ENCODE measurements at regions not wholly inside any gene's neighbourhood (a gene's known extent, or its start where the extent isn't known, plus 50 kb on each side); places are given as distances from the start of the nearest gene placed in this dataset.

DNA sequence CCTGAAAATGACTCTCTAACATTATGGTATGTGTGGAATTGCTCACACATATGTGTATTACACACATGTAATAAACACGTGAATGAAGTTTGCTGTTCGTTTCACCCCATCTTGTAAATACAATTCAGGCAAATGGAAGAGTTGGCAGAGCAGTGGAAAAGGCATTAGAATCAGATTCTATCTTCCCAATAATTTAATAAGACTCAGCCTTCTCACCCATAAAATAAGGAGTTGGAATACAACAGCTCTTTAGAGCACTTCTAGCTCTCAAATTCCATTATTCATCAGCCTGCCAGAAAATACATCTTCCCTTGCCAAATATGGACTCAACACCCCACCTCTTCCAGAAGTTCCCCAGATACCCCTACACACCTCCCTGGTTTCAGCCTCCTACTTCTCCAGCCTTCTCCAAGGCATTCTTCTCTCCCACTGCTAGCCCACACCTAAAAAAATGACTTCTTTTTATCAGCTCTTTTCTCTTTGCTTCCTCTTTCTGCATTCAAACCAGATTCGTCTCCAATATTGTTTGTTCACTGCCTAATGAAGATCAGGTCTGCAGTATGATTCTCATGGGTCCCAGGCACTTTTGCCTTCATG, 66.2 kb upstream of the DYRK2 start:
- H3K27ac ChIP-seq (ENCODE audit: low read depth, low read length), result no peak overlapping the region
- TF ChIP-seq EZH2phosphoT487 (conservative IDR thresholded peaks at IDR 0.05; ENCODE audit: low read length), result no peak
- TF ChIP-seq, protein P1, sequence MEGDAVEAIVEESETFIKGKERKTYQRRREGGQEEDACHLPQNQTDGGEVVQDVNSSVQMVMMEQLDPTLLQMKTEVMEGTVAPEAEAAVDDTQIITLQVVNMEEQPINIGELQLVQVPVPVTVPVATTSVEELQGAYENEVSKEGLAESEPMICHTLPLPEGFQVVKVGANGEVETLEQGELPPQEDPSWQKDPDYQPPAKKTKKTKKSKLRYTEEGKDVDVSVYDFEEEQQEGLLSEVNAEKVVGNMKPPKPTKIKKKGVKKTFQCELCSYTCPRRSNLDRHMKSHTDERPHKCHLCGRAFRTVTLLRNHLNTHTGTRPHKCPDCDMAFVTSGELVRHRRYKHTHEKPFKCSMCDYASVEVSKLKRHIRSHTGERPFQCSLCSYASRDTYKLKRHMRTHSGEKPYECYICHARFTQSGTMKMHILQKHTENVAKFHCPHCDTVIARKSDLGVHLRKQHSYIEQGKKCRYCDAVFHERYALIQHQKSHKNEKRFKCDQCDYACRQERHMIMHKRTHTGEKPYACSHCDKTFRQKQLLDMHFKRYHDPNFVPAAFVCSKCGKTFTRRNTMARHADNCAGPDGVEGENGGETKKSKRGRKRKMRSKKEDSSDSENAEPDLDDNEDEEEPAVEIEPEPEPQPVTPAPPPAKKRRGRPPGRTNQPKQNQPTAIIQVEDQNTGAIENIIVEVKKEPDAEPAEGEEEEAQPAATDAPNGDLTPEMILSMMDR (IDR thresholded peaks at IDR 0.05; ENCODE audit: insufficient read depth, low read length, poor library complexity, severe bottlenecking), result no peak
- no peaks in the 10 kb centered on the region for H3K79me2 ChIP-seq (ENCODE audit: insufficient read depth, low read length)
- no peaks in the 10 kb centered on the region for H4K20me1 ChIP-seq (ENCODE audit: low read depth, low read length)
- no peaks in the 10 kb centered on the region for H3K9me2 ChIP-seq (replicated peaks; ENCODE audit: insufficient read depth, low read length)
- no peak overlapping the region for H2AFZ ChIP-seq (ENCODE audit: low read depth, low read length, severe bottlenecking)
- no peaks in the 10 kb centered on the region for H3K9me3 ChIP-seq (ENCODE audit: insufficient read depth, low read length)
- H3K36me3 ChIP-seq (ENCODE audit: low read length), result no peaks in the 10 kb centered on the region
- H3K4me2 ChIP-seq (ENCODE audit: low read depth, low read length, poor library complexity, severe bottlenecking), result no peak overlapping the region
- no peaks in the 10 kb centered on the region for H3F3A ChIP-seq (ENCODE audit: insufficient read depth)
- H3K4me3 ChIP-seq (ENCODE audit: insufficient read depth, low read length, poor library complexity, severe bottlenecking), result no peak overlapping the region
- H3K9ac ChIP-seq (ENCODE audit: low read length), result no peak overlapping the region
- H3K27me3 ChIP-seq (ENCODE audit: low read length), result no peaks in the 10 kb centered on the region

DNA sequence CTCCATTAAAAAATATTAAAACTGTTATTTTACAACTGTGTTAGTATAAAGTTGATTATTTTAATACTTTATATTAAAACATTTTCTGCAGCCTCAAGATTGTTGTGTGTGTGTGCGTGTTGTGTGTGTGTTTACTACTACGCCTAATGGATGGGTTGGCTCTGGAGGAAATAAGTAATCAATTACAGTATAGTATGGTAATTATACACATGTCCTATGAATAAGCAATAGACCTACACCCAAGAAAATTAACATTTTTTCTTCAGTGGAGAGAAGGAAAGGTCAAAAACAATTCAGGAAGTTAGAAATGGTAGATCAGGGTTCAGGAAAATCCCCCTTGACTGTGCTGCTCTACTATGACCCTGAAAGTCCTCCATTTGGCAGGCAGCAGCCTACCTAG, 65.7 kb upstream of the DYRK2 start:
- no peaks in the 10 kb centered on the region for H3K9me3 ChIP-seq (ENCODE audit: insufficient read depth, low read length)
- H3K79me2 ChIP-seq (ENCODE audit: insufficient read depth, low read length), result no peaks in the 10 kb centered on the region
- no peaks in the 10 kb centered on the region for H3K36me3 ChIP-seq (ENCODE audit: low read length)
- no peaks in the 10 kb centered on the region for H3K9me2 ChIP-seq (replicated peaks; ENCODE audit: insufficient read depth, low read length)
- H3K9ac ChIP-seq (ENCODE audit: low read length), result no peak overlapping the region
- H3K27ac ChIP-seq (ENCODE audit: low read depth, low read length), result no peak overlapping the region
- H4K20me1 ChIP-seq (ENCODE audit: low read depth, low read length), result no peaks in the 10 kb centered on the region
- H3K4me3 ChIP-seq (ENCODE audit: insufficient read depth, low read length, poor library complexity, severe bottlenecking), result no peak overlapping the region
- no peaks in the 10 kb centered on the region for H3F3A ChIP-seq (ENCODE audit: insufficient read depth)
- H2AFZ ChIP-seq (ENCODE audit: low read depth, low read length, severe bottlenecking), result no peak overlapping the region
- H3K4me2 ChIP-seq (ENCODE audit: low read depth, low read length, poor library complexity, severe bottlenecking), result no peak overlapping the region
- no peak for TF ChIP-seq EZH2phosphoT487 (conservative IDR thresholded peaks at IDR 0.05; ENCODE audit: low read length)
- TF ChIP-seq, protein P1 (IDR thresholded peaks at IDR 0.05; ENCODE audit: insufficient read depth, low read length, poor library complexity, severe bottlenecking), result no peak
- no peaks in the 10 kb centered on the region for H3K27me3 ChIP-seq (ENCODE audit: low read length)

DNA sequence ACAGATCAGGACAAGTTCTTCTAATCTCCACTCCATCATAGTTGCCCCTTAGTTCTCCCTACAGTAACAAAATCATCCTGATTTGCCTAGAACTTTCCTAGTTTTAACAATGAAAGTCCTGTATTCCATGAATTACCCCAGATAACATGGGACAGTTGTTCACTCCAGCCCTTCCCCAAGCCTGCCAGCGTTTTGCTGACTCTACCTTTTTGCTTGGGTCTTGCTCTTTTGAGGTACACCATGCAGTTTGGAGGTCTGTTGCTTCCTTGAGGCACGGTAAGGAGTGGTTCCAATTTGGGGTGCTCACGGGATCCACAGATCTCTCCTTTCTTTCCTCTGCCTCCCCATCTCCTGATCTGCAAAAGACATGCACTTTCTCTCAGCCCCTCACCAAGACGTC, 61.6 kb upstream of the DYRK2 start:
- no peaks in the 10 kb centered on the region for H4K20me1 ChIP-seq (ENCODE audit: low read depth, low read length)
- H2AFZ ChIP-seq (ENCODE audit: low read depth, low read length, severe bottlenecking), result no peak overlapping the region
- H3K27ac ChIP-seq (ENCODE audit: low read depth, low read length), result no peak overlapping the region
- H3K79me2 ChIP-seq (ENCODE audit: insufficient read depth, low read length), result no peaks in the 10 kb centered on the region
- no peak overlapping the region for H3K9ac ChIP-seq (ENCODE audit: low read length)
- no peaks in the 10 kb centered on the region for H3K9me2 ChIP-seq (replicated peaks; ENCODE audit: insufficient read depth, low read length)
- H3K4me3 ChIP-seq (ENCODE audit: insufficient read depth, low read length, poor library complexity, severe bottlenecking), result no peak overlapping the region
- no peaks in the 10 kb centered on the region for H3K9me3 ChIP-seq (ENCODE audit: insufficient read depth, low read length)
- H3K4me2 ChIP-seq (ENCODE audit: low read depth, low read length, poor library complexity, severe bottlenecking), result no peak overlapping the region
- TF ChIP-seq, protein P1 (IDR thresholded peaks at IDR 0.05; ENCODE audit: insufficient read depth, low read length, poor library complexity, severe bottlenecking), result no peak
- TF ChIP-seq EZH2phosphoT487 (conservative IDR thresholded peaks at IDR 0.05; ENCODE audit: low read length), result no peak
- no peaks in the 10 kb centered on the region for H3K36me3 ChIP-seq (ENCODE audit: low read length)
- no peaks in the 10 kb centered on the region for H3F3A ChIP-seq (ENCODE audit: insufficient read depth)
- no peaks in the 10 kb centered on the region for H3K27me3 ChIP-seq (ENCODE audit: low read length)
